GM18861 (cell line): ENCODE measurements at regions not wholly inside any gene's neighbourhood (a gene's known extent, or its start where the extent isn't known, plus 50 kb on each side); places are given as distances from the start of the nearest gene placed in this dataset.

Experiments used
- ATAC-seq: cut with Tn5 transposase; IDR thresholded peaks from one replicate; pipeline ENCODE4 v1.9.1; 2021; ENCODE audit not compliant: unreplicated experiment

- ATAC-seq: no peak
Observed at GRCh38 chr11:11177156-11177808, 175.8 kb downstream of the CSNK2A3 start.

GRCh38 chr11:11173316-11174025 lies 179.6 kb downstream of the CSNK2A3 start:
- no peak for ATAC-seq

GRCh38 chr11:11171854-11172253 lies 181.2 kb downstream of the CSNK2A3 start:
- ATAC-seq: peak; percentile 84

DNA sequence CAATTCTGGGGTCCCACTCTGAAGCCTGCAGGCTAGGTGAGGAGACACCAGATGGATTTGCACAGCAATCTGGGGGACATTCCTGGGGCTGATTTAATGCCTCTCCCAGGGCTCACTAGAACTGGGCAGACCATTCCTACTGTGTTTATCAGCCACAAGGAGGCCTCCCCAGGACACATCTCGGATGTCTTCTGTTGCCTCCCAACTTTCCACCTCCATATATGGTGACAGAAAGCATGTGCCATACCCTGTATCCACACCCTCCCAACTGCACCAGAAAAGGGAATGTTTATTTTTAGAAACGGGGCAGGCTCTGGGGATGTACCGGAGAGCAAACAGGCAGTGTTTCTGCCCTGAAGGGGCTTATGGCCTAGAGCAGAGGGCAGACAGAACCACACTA lies 181.8 kb downstream of the CSNK2A3 start:
- ATAC-seq: no peak

DNA sequence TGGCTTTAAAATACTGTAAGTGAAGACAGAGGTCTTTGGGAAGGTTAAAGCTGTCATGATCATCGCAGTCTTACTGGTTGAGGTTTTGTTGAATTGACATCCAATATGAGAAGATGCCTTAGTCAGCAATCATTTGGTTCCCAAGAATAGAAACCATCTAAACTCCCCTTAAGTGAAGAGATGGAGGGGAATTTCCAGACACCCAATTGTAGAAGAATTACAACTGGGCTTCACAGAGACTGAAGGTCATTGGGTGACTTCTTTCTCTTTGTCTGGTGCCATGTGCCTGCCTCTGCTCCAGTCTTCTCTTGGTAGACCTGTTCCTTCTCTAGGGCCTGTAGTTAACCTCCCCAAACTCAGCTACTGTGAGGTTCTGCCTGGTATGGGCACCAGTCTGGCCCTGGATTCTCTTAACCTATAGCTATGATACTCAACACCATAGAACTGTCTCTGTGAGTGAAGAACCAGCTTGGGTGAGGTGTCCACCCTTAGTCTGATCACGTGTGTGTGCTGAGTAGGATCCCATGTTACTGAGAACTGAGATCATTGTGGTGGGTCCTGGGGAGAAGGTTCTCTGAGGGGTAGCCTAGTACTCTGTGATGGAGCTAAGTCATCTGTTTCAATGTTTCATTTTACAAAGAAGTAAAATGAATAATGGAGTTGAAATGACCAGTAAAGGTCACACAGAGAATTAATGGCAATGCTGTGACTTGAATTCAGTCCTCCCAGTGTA lies 182.5 kb downstream of the CSNK2A3 start:
- no peak for ATAC-seq

DNA sequence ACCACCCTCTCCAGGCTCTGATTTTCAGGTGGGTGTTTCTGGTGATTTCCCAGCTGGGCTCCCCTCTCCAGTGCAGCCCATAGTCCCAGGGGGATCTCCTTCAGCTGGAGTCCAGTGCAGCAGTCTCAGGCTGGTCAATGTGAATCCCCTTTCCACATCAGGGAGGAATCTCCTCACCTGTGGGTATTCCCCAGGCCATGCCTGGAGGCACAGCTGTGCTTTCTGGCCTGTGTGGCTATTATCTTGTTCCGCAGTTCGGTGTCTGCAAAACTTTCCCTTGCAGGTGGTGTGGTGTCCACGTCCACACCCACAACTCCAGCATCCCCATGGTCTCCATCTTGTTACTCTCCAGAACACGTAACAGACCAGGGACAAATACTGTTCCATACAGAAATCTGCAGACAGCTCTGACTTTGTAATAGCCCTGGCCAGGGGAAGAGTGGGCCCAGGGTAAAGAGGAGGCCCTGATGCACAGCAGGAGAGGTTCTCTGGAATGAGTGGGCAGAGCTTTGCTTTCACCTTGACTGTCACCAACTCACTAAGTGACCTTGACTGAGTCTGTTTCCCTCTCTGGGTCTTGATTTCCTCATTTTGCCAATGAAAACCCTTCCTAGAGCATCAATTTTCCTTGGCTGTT lies 183.2 kb downstream of the CSNK2A3 start:
- no peak for ATAC-seq

- ATAC-seq: no peak
Observed at GRCh38 chr11:11167806-11168205, 185.2 kb downstream of the CSNK2A3 start.

- no peak for ATAC-seq
Observed at GRCh38 chr11:11164334-11164690, 188.7 kb downstream of the CSNK2A3 start.

- ATAC-seq: no peak
Observed at GRCh38 chr11:11163669-11164333, 189.2 kb downstream of the CSNK2A3 start.

DNA sequence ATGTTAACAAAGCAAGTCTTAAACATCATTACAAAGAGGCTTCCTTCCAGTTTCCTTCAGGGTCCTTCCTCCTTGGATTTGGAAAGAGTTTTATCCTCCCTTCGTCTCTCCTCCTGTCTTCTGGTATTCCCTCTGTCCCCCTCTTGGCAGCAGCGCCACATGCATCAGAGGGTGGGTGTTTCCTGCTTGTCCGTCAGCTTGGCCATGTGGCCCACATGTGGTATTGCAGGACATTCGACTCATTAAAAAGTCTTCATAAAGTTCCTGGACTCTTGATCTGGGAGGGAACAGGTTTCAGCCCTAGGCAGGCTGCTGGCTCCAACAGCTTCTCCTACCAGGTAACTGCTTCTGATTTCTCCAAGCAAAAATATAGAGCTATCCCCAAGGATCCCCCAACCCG lies 189.8 kb downstream of the CSNK2A3 start:
- no peak for ATAC-seq

GRCh38 chr11:11157185-11157584 lies 195.9 kb downstream of the CSNK2A3 start:
- ATAC-seq: no peak

DNA sequence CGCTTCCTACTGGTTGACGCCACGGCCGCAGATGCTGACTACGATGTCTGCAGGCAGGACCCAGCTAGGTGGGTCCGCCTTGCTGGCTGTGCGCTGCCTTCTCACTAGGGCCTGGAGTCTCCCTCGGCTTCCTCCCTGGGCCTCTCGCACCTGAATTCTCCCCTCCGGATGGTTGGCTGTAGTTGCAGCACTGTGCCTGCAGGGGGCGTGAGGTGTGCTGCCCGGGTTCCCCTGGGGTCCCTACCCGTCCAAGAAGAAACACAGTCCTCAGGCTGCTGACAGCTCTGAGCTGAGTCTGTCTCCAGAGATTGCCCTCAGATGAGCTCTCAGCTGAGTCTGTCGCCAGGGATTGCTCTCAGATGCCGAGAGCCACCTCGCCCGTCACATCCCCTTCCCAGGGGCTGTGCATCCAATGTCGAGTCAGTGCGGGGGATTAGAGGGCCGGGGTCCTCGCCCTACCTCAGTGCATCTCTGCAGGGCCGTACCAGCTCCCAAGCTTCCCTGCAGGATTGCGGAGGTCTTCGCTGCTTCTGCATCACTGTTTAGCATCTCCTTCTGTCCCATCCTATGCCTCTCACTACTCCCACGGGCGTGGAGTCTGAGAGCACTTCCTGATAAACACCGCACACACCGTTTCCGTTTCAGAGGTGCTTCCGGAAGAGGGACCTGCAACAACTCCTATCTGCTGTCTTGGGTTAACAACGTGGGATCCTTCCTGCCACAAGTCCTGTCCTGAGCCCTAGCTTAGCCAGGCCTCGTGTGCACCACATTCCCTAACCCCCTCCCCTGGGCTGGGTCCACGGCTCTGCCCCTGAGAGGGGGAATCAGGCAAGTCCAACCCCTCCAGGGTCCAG lies 196.9 kb downstream of the CSNK2A3 start:
- no peak for ATAC-seq

DNA sequence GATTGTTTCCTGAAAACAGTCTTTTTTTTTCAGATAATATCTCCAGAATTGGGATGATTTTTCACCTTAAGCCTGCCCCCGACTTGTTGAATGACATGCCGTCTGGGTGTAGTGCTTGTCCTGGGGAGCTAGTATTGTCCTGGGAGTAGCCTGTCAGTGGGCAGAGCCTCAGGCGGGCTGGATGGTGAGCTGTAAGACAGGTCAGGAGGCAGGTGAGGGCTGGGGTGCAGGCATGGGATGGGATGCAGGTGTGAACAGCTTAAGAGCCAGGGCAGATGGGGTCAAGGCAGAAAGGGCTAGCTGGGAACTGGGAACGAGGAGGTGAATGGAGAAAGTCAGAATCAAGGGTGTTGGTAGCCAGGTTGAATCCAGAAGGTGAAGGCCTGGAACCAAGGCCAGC lies 200.2 kb downstream of the CSNK2A3 start:
- ATAC-seq: no peak

DNA sequence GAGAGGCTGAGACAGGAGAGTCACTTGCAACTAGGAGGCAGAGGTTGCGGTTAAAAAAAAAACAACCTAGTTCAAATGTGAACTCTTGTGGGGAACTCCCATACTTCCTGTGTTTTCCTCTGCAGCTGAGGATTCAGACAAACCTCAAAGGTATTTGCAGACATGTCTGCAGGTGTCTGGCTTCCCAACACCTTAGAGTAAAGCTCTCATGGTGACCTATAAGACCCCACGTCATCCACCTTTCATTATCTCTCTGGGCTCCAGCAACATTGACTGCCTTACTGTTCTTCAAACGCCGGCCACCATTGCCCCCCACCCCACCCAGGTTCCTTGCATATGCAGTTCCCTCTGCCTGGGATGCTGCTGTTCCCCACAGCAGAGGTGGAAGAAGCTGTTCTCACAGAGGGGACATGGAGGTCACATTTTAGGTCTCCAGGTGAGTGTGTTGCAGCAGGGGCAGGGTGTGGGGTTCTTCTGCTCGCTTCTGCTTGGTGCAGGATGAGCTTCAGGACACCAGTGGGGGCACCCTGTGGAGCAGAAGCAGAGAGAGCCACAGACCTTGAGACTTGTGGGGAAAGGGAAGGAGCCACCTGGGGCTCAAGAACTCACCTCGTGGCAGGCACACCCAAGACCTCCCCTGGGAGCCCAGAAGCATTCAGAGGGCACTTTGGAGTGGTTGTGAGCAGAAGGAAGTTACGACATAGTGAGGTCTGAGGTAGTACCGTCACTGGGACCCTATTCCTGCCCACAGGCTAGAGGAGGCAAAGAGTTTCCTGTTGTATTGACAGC lies 203.2 kb downstream of the CSNK2A3 start:
- ATAC-seq: no peak

DNA sequence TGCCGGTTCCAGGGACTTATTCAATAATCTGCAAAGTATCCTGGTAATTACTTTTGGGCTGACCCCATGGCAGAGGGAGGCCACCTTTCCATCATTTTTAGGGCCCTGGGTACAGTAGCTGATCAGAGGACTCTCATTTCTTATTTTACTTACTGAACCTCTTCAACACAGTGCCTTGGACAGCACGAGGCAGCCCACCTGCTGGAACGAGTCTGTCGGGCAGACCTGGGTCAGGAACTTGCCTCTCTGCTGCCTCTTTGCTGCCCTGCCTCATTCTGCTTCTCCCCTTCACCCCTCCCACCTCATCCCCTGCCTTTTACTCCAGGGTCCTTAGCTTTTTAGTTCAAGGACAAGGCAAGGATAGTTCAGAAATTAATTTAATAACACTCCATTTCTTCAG lies 204.5 kb downstream of the CSNK2A3 start:
- no peak for ATAC-seq

DNA sequence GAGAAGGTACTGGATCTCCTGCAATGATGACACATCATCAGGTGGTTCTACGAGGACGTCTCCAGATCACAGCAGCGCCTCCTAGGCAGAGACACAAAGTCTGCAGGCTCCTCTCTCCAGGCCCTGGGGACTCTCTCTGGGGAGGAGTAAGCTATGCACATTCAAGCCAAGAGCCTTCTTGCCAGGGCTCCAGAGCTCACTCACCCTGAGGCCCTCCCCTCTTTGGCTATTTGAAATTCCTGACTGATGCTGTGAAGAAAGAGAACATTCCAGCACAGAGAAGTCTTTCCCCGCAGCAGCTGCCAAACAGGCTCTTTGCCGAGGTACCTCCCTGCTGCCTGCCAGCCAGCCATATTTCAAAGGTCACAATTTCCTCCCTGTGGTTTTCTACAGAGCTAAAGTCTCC lies 204.9 kb downstream of the CSNK2A3 start:
- ATAC-seq: no peak

- no peak for ATAC-seq
Observed at GRCh38 chr11:11146830-11147229, 206.2 kb downstream of the CSNK2A3 start.

DNA sequence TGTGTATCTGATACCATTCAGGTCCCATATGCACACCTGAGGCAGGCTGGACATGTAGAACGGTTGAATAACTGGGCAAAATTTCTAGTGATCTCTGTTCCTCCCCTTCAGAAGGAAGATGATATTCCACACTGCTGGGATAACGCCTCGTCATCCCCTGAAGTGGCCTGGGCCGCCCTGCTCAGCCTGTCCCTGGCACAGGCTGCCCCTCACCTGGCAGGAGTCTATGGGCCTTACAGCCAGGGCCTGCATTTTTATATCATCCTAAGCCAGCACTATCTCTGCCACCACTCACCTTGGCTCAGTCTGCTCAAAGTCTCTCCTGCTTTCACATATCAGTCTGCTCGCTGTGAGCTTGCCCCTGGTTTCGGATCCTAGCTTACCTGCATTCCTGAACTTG lies 209.2 kb downstream of the CSNK2A3 start:
- no peak for ATAC-seq

DNA sequence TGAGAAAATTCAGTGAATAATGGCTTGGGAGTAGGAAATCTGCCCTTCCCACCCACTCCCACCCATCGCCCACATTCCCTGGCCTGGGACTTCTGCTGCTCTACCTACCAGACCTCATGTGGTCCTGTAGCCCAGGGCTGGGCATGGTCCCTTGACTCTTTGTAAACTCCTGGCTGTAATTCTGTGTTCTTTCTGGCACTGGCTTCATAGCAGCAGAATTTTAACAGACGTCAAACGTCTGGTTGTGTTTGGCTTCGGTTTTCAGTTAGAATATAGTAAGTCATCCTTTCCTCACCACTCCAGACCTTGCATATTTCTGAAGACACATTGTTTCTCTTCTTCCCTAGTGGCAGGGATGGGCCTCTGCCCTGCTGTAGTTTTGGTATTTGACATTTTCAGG lies 210.6 kb downstream of the CSNK2A3 start:
- no peak for ATAC-seq

DNA sequence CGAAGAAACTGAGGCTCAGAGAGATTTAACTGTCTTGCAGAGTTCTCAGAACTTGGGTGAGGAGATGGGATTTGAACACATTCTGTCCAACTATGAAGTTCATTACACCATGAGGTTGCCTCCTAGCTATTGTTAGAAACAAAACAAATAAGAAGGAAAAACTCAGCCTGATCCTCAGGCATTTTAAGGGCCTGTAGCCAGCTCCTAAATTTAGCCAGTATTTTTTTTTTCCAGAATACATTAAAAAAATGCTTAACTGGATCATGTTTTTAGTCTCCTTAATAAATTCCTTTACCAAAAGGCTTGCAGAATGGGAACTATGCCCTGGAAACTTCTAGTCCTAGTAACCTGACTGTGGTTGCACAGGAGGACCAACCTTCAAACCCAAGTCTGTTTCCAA lies 212.0 kb downstream of the CSNK2A3 start:
- no peak for ATAC-seq
